Germinal center (tissue), 1 donor: ENCODE measurements at regions not wholly inside any gene's neighbourhood (a gene's known extent, or its start where the extent isn't known, plus 50 kb on each side); places are given as distances from the start of the nearest gene placed in this dataset.
"Not testable (repeated sequence)": the region's sequence is repeated elsewhere in the genome, so short reads cannot be mapped to it uniquely, and the experiment has no call there.

Source experiments
- DNase-seq: peaks from one replicate; pipeline ENCODE4 v3.0.0; 2012; ENCODE audit warnings: mixed read lengths, low spot score

DNA sequence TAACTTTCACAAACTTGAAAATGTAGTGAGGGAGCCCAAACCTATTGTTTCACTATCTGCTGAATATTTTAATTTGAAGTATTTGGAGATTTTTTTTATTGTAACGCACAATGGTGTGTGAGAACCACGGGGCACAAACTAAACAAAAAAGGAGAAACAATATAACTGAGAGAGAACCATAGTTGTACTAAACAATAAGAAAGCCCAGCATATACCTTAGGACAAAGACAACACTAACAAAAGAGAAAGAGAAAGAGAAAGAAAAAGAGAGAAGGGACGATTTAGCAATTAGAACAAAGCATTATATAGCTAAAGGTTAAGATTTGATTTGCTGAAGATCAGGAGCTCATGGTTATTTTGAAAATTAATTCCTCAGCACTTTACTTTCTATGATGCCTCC, 906.0 kb upstream of the NXPH2 start:
- DNase-seq = no peak

DNA sequence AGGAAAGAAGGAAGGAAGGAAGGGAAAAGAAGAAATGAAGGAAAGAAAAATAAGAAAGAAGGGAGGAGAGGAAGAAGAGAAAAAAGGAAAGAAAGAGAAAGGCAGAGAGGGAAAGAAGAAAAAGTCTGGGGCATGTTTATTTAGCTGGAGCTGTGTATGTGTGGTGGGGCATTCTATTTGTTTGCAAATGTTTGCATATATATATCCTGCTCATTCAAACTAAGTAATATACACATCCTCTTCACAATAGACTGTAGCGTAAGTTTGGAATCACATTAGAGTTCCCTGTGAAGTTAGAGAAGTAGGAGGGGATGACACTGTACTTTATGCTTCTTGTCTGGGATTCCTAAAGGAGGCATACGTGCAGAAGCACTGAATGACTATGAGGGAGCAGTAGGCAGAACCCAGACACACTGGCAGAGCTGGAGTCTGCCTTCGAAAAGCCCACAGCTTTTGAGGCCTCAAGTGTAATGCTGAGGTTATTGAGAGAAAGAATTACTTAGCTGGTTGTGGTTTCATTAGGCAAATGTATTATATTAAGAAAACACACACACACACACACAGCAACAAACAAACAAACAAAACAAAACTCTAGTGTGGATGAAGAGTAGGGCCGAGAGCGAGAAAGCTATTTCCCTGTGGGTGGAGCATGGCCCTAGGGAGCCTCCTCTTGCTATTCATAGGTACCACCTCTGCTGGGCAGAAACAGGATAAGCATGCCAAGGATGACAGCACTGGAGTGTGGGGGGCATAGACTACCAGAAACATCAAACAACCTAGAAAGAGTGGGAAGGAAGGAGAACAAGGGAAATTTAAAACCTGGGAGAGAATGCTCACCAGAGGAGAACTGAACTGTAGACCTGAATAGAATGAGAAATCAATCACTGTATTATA, 905.1 kb upstream of the NXPH2 start:
- DNase-seq = no peak

- no peak for DNase-seq
These were observed 904.2 kb upstream of the NXPH2 start for GRCh38 chr2:139684286-139684860.

DNA sequence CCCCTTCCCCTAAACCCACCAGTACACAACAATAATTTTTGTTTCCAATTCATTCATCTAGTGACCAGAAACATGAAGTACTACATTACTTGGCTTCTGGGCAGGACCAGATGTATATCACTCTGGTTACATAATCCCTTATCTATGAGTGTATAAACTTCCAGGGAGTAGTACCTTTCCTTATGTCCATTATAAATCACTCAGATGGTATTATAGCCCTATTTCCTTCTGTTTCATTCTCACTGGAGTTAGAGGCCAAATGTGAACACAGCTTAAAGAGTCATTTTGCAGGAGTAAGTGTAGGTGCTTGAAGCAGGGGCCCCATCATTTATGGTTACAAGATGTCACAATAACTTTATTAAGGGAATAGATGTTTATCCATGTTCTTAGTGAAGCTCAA, 894.4 kb upstream of the NXPH2 start:
- DNase-seq = no peak

- DNase-seq = not testable (repeated sequence)
These were observed 893.3 kb upstream of the NXPH2 start for GRCh38 chr2:139673447-139673846.

GRCh38 chr2:139669675-139670074, 889.5 kb upstream of the NXPH2 start:
- no peak for DNase-seq

- DNase-seq = no peak
These were observed 872.2 kb upstream of the NXPH2 start for GRCh38 chr2:139652385-139652784.

DNA sequence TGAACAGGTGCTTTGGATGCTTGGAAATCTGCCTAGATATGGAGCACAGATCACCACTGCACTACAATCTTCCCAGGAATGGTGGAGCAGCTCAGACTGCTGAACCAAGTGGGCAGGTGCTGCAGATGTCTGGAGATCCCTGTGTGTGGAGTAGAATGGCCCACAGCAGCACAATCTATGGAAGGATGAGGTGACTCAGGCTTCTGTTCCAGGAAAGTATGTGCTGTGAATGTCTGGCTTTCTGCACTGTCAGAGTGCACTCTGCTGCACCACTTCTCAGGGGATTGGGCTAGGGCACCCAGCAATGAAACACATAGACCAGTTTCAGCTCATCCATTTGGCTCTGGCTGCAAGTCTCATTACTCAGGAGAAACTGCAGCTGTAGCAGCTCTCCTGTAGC, 865.4 kb upstream of the NXPH2 start:
- DNase-seq = no peak

- no peak for DNase-seq
These were observed 862.9 kb upstream of the NXPH2 start for GRCh38 chr2:139643139-139643538.

- DNase-seq = no peak
These were observed 851.8 kb upstream of the NXPH2 start for GRCh38 chr2:139631966-139632365.

DNA sequence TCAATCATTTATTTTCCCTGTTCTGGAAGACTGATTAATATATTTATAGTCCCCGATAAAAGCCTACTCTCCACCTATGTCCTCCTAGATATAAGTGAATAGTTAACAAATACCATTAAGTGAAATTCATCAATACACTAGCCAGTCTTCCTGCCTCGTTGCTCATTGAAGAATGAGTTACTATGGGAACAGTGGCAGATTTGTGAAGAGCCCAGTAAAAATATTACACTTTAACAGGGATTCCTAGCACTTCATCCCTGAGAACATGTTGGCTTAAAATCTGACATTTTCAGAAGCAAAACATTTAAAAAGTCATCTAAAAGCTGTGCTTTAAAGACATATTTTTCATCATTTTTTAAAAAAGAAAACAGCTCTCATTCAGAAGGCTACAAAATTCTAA, 848.7 kb upstream of the NXPH2 start:
- DNase-seq = no peak

DNA sequence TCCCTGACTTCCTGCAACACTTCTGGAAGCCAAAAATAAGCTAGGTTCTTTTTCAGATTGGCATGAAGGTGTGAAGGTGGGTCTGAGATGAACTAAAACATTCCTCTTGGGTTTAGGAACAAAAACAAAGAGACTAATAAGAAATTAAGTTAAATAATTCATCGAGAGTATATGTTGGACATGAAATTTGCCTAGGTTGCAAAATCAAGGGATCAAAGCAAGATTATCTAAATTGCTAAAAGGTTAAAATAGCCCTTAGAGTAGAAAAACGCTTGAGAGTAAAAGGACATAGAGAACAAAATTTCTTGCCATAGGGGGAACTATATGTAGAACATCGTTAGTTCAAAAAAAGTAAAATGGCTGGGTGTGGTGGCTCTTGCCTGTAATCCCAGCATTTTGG, 845.9 kb upstream of the NXPH2 start:
- no peak for DNase-seq

- DNase-seq = no peak
These were observed 842.5 kb upstream of the NXPH2 start for GRCh38 chr2:139622691-139623090.

GRCh38 chr2:139617747-139618146, 837.6 kb upstream of the NXPH2 start:
- no peak for DNase-seq

DNA sequence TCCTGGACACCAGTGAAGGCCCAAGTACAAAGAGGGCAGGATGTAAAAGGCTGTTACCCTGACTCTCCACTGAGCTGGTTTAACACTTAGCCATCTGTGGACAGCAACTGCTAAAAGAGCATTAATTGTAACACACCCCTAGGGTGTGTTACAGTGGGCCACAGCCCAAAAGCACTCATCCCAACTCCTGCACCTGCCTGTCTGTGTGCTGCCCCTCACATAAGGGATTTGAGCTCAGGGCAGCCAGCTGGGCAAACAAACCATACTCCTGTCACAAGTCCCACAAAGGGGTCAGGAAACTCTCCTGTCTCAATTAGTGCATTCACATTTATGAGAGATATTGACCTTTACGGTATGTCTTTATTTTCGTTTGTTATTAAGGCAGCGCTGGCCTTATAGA, 833.1 kb upstream of the NXPH2 start:
- DNase-seq = no peak

DNA sequence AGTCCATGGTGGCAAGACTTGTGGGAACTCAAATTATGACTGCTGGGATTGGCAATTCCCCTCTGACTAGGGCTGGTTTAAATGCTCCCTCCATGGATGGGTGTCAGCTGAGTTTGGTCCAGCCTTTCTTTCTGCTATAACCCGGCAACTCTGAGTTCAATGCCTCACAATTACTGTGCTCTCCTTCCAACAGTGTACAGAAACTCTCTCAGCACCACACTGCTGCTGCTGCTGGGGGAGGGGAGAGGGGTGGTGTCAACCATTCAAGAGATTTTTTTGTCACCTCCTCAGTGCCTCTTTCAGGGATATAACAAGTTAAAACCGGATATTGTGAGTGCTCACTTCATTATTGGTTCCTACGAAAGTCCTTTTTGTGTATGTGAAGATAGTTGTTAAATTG, 830.3 kb upstream of the NXPH2 start:
- no peak for DNase-seq

GRCh38 chr2:139609109-139609508, 828.9 kb upstream of the NXPH2 start:
- DNase-seq = no peak

DNA sequence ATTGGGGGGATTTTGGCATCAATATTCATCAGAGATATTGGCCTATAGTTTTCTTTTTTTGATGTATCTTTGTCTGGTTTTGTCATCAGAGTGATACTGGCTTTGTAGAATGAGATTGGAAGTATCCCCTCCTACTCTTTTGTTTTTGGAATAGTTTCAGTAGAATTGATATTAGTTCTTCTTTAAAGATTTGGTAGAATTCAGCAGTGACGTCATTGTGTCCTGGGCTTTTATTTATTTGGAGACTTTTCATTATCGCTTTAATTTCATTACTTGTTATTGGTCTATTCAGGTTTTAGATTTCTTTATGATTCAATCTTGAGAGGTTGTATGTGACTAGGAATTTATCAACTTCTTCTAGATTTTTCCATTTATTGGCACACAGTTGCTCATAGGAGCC, 825.5 kb upstream of the NXPH2 start:
- no peak for DNase-seq

DNA sequence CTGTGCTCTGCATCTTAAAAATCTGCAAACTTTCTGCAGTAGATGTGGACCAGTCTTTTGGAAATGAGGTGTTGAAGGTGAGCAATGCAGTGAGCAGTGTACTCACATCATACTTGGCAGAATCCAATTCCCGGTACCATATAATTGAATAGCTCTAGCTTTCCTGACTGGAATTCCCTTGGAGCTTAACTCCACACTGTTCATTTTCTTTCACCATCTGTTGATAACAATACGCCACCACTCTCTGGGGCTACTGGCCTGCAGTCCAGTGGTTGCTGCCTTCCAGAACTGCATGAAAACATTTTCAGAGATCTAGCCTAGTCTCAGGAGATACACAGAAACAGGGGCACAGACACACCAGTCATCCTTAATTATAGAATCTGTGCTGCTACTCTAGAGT, 820.0 kb upstream of the NXPH2 start:
- no peak for DNase-seq

DNA sequence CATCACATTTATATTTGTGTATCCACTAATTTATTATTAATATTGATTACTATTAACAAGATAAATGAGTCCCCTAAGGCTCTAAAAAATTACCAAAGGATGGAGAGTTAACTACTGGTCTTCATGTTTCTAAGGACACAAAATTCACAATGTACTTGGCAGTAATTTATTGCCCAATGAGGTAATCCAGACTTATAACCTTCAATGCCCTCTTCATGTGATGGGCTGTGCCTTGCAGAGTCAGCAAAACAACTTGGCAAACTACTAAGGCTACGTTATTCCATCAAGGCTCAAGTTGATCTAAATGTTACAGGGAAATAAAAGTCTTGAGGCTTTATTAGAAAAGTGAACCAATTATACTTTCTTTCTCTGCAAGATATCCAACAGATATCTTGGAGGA, 804.9 kb upstream of the NXPH2 start:
- no peak for DNase-seq

DNA sequence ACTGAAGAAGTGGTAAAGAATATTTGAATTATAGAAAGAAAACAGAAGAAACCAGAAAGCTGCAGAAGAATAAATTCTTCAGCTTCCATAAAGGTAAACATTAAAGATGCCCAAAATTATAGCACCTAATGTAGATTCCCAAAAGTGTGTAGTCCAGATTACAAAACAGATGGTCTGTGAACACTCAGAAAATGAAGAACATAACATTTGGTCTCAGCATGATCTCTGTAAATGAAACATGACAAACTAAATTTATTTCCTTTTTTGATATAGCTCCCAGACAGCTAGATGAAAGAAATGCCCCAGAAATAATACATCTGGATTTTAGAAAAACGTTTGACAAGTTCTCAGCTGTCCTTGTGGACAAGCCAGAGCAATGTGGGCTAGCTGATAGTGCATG, 794.2 kb upstream of the NXPH2 start:
- DNase-seq = no peak

DNA sequence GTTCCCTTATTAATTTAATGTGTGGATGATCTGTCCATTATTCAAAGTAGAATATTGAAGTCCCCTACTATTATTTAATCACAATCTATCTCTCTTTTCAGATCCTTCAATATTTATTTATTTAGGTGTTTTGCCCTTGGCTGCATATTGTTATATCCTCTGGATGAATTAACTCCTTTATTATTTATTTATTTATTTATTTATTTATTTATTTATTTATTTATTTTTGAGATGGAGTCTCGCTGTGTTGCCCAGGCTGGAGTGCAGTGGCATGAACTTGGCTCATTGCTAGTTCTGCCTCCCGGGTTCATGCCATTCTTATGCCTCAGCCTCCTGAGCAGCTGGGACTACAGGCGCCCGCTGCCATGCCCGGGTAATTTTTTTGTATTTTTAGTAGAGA, 776.6 kb upstream of the NXPH2 start:
- DNase-seq = no peak

DNA sequence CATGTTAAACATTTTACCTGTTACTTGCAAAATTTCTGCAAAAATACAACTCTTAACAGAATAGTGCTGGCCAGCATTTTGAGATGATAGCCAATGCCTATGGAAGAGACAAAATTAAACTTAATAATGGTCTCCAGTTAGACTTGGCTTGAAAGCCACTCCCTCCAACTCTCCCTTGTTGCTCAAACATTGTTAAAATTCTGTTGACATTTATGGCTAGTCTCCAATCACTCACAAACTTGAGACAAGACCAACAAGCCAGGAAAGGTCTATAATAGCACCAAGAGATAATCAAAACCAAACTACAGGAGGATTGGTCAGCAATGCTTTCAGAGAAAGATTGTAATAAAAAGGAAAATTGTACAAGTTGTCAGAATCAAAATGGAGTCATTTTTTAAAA, 770.7 kb upstream of the NXPH2 start:
- no peak for DNase-seq

DNA sequence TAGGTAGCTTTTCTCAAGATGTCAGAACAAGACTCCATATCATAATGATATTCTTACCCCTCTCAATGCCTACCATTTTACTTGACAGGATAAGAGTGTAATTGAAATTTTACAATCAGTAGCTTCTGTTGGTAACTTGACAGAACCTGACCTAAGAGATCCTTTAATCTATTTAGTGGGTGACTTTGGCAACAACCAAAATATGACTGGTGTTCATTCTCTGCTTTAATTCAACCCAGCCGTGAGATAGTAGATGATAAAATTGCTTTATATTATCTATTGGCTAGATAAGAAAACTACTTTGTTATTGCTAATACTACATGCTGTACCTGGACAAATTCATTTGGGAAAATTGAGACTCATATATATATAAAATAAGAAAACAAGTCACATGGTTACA, 770.2 kb upstream of the NXPH2 start:
- DNase-seq = no peak
